CD4-positive, alpha-beta T cell (primary cell): ENCODE measurements at regions not wholly inside any gene's neighbourhood (a gene's known extent, or its start where the extent isn't known, plus 50 kb on each side); places are given as distances from the start of the nearest gene placed in this dataset.

ENCODE experiments used
- ATAC-seq: fragments of 200-7000 bp; cut with Tn5 transposase; one replicate; pipeline ENCODE4 v1.10.0; 2022; ENCODE audit warnings: mild to moderate bottlenecking; ENCODE audit not compliant: poor library complexity
- CTCF ChIA-PET: fragments of 350-600 bp; sonication (Branson Sonifier 250); formaldehyde crosslinking; loops from one replicate; lab custom pipeline; 2021; ENCODE audit warnings: antibody characterized with exemption, inconsistent platforms; lab: Charles Lee
- POLR2A ChIA-PET: fragments of 350-600 bp; sonication (Branson Sonifier 250); formaldehyde crosslinking; loops from one replicate; lab custom pipeline; 2021; ENCODE audit warnings: antibody characterized with exemption, inconsistent platforms; lab: Charles Lee
- DNase-seq, 14 experiments: peaks; one replicate each; pipeline ENCODE4 v3.0.0-alpha.2; 2013 to 2020; ENCODE audit warnings: mixed read lengths in 2 of 14
- H3K27ac ChIP-seq, 2 donors: one replicate each; pipeline versions ENCODE4 v1.5.1 to v1.7.0; 2013; ENCODE audit warnings: low read length in 2 of 2, low read depth in 1 of 2, mild to moderate bottlenecking in 1 of 2
- H3K27me3 ChIP-seq, 2 experiments: 1 replicate in 1 of 2; 2 replicates in 1 of 2; pipeline versions ENCODE4 v1.6.1 to v1.7.0; 2013; ENCODE audit warnings: low read length in 2 of 2, control low read depth in 1 of 2, mild to moderate bottlenecking in 1 of 2, moderate library complexity in 1 of 2; ENCODE audit not compliant: insufficient read depth in 2 of 2, control insufficient read depth in 1 of 2
- H3K36me3 ChIP-seq: one replicate; pipeline ENCODE4 v1.6.1; 2013; ENCODE audit warnings: low read length, control low read depth; ENCODE audit not compliant: insufficient read depth
- H3K4me1 ChIP-seq: one replicate; pipeline ENCODE4 v1.6.1; 2013; ENCODE audit warnings: low read length, control low read depth; ENCODE audit not compliant: insufficient read depth
- H3K4me3 ChIP-seq: one replicate; pipeline ENCODE4 v1.5.1; 2013; ENCODE audit warnings: mild to moderate bottlenecking, low read length, moderate library complexity
- H3K9me3 ChIP-seq, 2 experiments: 1 replicate in 1 of 2; 2 replicates in 1 of 2; pipeline versions ENCODE4 v1.6.1 to v1.7.0; 2013; ENCODE audit warnings: low read length in 2 of 2, mild to moderate bottlenecking in 2 of 2, control low read depth in 1 of 2, moderate library complexity in 1 of 2; ENCODE audit not compliant: control insufficient read depth in 1 of 2, insufficient read depth in 1 of 2
- H3K27ac Mint-ChIP-seq: one replicate; pipeline ENCODE4 v1.8.0; 2020; ENCODE audit warnings: mixed read lengths
- H3K27me3 Mint-ChIP-seq: one replicate; pipeline ENCODE4 v1.8.0; 2021; ENCODE audit warnings: mixed read lengths
- H3K36me3 Mint-ChIP-seq: one replicate; pipeline ENCODE4 v1.8.0; 2021; ENCODE audit warnings: low read depth, mixed read lengths
- H3K4me1 Mint-ChIP-seq: one replicate; pipeline ENCODE4 v1.8.0; 2021; ENCODE audit warnings: low read depth, mixed read lengths
- H3K4me3 Mint-ChIP-seq: one replicate; pipeline ENCODE4 v1.8.0; 2020; ENCODE audit warnings: mild to moderate bottlenecking, mixed read lengths
- H3K9me3 Mint-ChIP-seq: one replicate; pipeline ENCODE4 v1.8.0; 2020; ENCODE audit warnings: mixed read lengths
- CTCF ChIP-seq: fragments of 200-600 bp; IDR thresholded peaks from one replicate; pipeline ENCODE4 v1.8.0; 2022; ENCODE audit warnings: antibody characterized with exemption, mild to moderate bottlenecking
- intact Hi-C, 2 experiments: fragments of 100-400 bp; cut with DNase I in 1 of 2; cut with micrococcal nuclease in 1 of 2; formaldehyde crosslinking; loops; one replicate each; pipeline versions ENCODE4 v1.15.1 to v1.9.0; 2023 to 2025; cut with DNase I, micrococcal nuclease

- Mint-ChIP-seq H3K27ac (no peak overlapping the region), H3K4me3 (no peak overlapping the region), H3K4me1 (no peaks in the 10 kb centered on the region), H3K36me3 (no peaks in the 10 kb centered on the region), H3K9me3 (peaks cover 5% of the 10 kb centered on the region), H3K27me3 (peaks cover 4% of the 10 kb centered on the region)
- intact Hi-C loops: no loop called here
- Histone ChIP-seq H3K27ac (no peak overlapping the region), H3K27me3 (peaks cover 0 to 3% of the 10 kb centered on the region in 2 experiments), H3K36me3 (no peaks in the 10 kb centered on the region), H3K4me1 (no peaks in the 10 kb centered on the region), H3K9me3 (peaks cover 0 to 10% of the 10 kb centered on the region in 2 experiments), H3K4me3 (no peak overlapping the region)
- ATAC-seq: no peak
- CTCF ChIA-PET: no interaction called here
- DNase-seq: no peak
- no peak for TF ChIP-seq CTCF
- POLR2A ChIA-PET: no interaction called here
These were observed 213.5 kb upstream of the PPP2R3A start for GRCh38 chr3:135751991-135752390.

GRCh38 chr3:135752851-135753250, 212.7 kb upstream of the PPP2R3A start:
- ChIA-PET POLR2A (no interaction called here), CTCF (no interaction called here)
- ATAC-seq (no peak), DNase-seq (no peak)
- peaks cover 3% of the 10 kb centered on the region for H3K9me3 Mint-ChIP-seq
- H3K36me3 ChIP-seq: no peaks in the 10 kb centered on the region
- no peaks in the 10 kb centered on the region for H3K36me3 Mint-ChIP-seq
- intact Hi-C loops: no loop called here
- H3K27ac Mint-ChIP-seq: no peak overlapping the region
- H3K4me3 ChIP-seq: no peak overlapping the region
- peaks cover 4% of the 10 kb centered on the region for H3K27me3 Mint-ChIP-seq
- TF ChIP-seq CTCF: no peak
- H3K4me1 Mint-ChIP-seq: no peaks in the 10 kb centered on the region
- peaks cover 0 to 3% of the 10 kb centered on the region in 2 experiments for H3K27me3 ChIP-seq
- no peaks in the 10 kb centered on the region for H3K4me1 ChIP-seq
- H3K9me3 ChIP-seq: peaks cover 0 to 10% of the 10 kb centered on the region in 2 experiments
- H3K4me3 Mint-ChIP-seq: no peak overlapping the region
- H3K27ac ChIP-seq: no peak overlapping the region

- Histone ChIP-seq H3K4me1 (no peaks in the 10 kb centered on the region), H3K9me3 (peaks cover 0 to 10% of the 10 kb centered on the region in 2 experiments), H3K4me3 (no peak overlapping the region), H3K27ac (no peak overlapping the region), H3K36me3 (no peaks in the 10 kb centered on the region), H3K27me3 (peaks cover 0 to 3% of the 10 kb centered on the region in 2 experiments)
- ATAC-seq: no peak
- Mint-ChIP-seq H3K27ac (no peak overlapping the region), H3K36me3 (no peaks in the 10 kb centered on the region), H3K4me3 (no peak overlapping the region), H3K9me3 (peaks cover 3% of the 10 kb centered on the region), H3K27me3 (peaks cover under 1% of the 10 kb centered on the region), H3K4me1 (no peaks in the 10 kb centered on the region)
- TF ChIP-seq CTCF: no peak
- no peak for DNase-seq
- POLR2A ChIA-PET: no interaction called here
- CTCF ChIA-PET: no interaction called here
- intact Hi-C loops: no loop called here
These were observed 212.0 kb upstream of the PPP2R3A start for GRCh38 chr3:135753506-135753905.
